ENCODE measurements at regions not wholly inside any gene's neighbourhood (a gene's known extent, or its start where the extent isn't known, plus 50 kb on each side); places are given as distances from the start of the nearest gene placed in this dataset.

DNA sequence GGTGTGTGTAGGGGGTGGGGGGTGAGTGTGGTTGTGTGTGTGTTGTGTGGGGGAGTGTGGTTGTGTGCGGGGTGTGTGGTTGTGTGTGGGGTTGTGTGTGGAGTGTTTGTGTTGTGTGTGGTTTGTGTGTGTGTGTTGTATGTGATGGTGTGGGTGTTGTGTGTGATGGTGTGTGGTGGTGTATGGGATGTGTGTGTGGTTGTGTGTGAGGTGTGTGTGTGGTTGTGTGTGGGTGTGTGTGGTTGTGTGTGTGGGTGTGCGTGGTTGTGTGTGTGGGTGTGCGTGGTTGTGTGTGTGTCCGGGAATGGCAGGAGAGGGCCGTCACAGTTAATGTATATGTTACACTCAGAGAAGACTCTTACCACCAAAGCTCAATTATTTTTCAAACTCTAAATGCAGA lies 79.8 kb downstream of the TBXT start:
- TF ChIP-seq CTCF (IDR thresholded peaks at IDR 0.05; ENCODE audit: borderline replicate concordance, extremely low read depth, insufficient read depth) = no peak
- intact Hi-C loops (cut with DNase I) = no loop called here
- Histone ChIP-seq H3K27me3 (ENCODE audit: control insufficient read depth, insufficient read depth, low read length) (peaks cover 2% of the 10 kb centered on the region), H3K36me3 (ENCODE audit: control insufficient read depth in 2 of 3, insufficient read depth in 3 of 3, low read length in 3 of 3) (no peaks in the 10 kb centered on the region), H3K27ac (ENCODE audit: low read depth in 2 of 2, low read length in 2 of 2) (no peak overlapping the region), H3K4me3 (ENCODE audit: low read length in 3 of 3) (no peak overlapping the region), H3K9me3 (ENCODE audit: control insufficient read depth in 2 of 3, insufficient read depth in 1 of 3, low read length in 3 of 3) (no peaks in the 10 kb centered on the region), H3K4me1 (ENCODE audit: control insufficient read depth in 2 of 3, insufficient read depth in 2 of 3, low read depth in 1 of 3, low read length in 3 of 3) (no peaks in the 10 kb centered on the region), H3K9ac (ENCODE audit: low read length in 3 of 3) (no peak overlapping the region)
- DNase-seq = no peak
- FAIRE-seq = no peak

- Histone ChIP-seq H3K27me3 (ENCODE audit: control insufficient read depth, insufficient read depth, low read length) (peaks cover 2% of the 10 kb centered on the region), H3K9ac (ENCODE audit: low read length in 3 of 3) (no peak overlapping the region), H3K27ac (ENCODE audit: low read depth in 2 of 2, low read length in 2 of 2) (no peak overlapping the region), H3K36me3 (ENCODE audit: control insufficient read depth in 2 of 3, insufficient read depth in 3 of 3, low read length in 3 of 3) (no peaks in the 10 kb centered on the region), H3K9me3 (ENCODE audit: control insufficient read depth in 2 of 3, insufficient read depth in 1 of 3, low read length in 3 of 3) (no peaks in the 10 kb centered on the region), H3K4me1 (ENCODE audit: control insufficient read depth in 2 of 3, insufficient read depth in 2 of 3, low read depth in 1 of 3, low read length in 3 of 3) (no peaks in the 10 kb centered on the region), H3K4me3 (ENCODE audit: low read length in 3 of 3) (no peak overlapping the region)
- no peak for FAIRE-seq
- DNase-seq = peak in 2 of 5 donors; percentile 19 to 30
- TF ChIP-seq CTCF (IDR thresholded peaks at IDR 0.05; ENCODE audit: borderline replicate concordance, extremely low read depth, insufficient read depth) = no peak
- intact Hi-C loops (cut with DNase I) = no loop called here
These were observed 80.4 kb downstream of the TBXT start for GRCh38 chr6:166087246-166087645.

DNA sequence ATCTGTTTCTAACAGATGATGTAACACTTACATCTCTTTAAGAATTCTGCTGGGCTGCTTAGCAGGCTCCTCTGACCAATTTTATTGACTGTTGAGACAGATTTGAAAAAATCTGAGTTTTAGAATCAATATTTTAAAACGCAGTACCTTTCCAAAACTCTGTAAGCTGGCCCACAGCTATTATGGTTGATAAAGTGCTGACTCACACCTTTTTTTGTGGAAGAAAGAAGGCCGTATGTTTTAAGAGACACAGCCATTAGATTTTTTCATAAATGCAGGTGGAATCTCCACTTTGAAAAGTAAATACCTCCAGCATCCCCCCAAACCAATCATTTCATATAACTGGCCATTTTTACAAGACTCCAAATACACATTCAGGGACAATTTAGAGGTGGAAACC lies 82.2 kb downstream of the TBXT start:
- Histone ChIP-seq H3K27me3 (ENCODE audit: control insufficient read depth, insufficient read depth, low read length) (peaks cover 2% of the 10 kb centered on the region), H3K4me1 (ENCODE audit: control insufficient read depth in 2 of 3, insufficient read depth in 2 of 3, low read depth in 1 of 3, low read length in 3 of 3) (no peaks in the 10 kb centered on the region), H3K9me3 (ENCODE audit: control insufficient read depth in 2 of 3, insufficient read depth in 1 of 3, low read length in 3 of 3) (no peaks in the 10 kb centered on the region), H3K27ac (ENCODE audit: low read depth in 2 of 2, low read length in 2 of 2) (no peak overlapping the region), H3K4me3 (ENCODE audit: low read length in 3 of 3) (no peak overlapping the region), H3K36me3 (ENCODE audit: control insufficient read depth in 2 of 3, insufficient read depth in 3 of 3, low read length in 3 of 3) (no peaks in the 10 kb centered on the region), H3K9ac (ENCODE audit: low read length in 3 of 3) (no peak overlapping the region)
- FAIRE-seq (no peak), DNase-seq (no peak)
- intact Hi-C loops (cut with DNase I) = no loop called here
- TF ChIP-seq CTCF (IDR thresholded peaks at IDR 0.05; ENCODE audit: borderline replicate concordance, extremely low read depth, insufficient read depth) = no peak

DNA sequence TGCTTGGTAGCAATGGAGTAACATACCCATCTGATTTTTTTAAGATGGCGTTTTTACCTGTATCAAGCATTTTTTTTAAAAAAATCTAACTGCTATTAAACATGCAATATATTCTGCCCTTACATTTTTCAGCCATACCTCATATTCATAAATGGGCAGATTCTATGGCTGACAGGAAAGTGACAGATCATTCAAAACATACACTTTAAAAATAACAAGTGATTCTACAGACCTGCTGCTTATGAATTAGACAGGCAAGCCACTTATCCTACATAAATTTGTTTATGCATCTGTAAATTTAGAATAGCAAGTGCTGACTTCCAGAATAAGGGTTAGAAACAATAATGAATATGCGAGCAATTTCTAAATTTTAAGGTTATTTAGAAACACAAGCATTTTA lies 82.7 kb downstream of the TBXT start:
- no peak for TF ChIP-seq CTCF (IDR thresholded peaks at IDR 0.05; ENCODE audit: borderline replicate concordance, extremely low read depth, insufficient read depth)
- H3K27ac ChIP-seq (ENCODE audit: low read depth in 2 of 2, low read length in 2 of 2) = no peak overlapping the region
- DNase-seq (no peak), FAIRE-seq (no peak)
- H3K4me1 ChIP-seq (ENCODE audit: control insufficient read depth in 2 of 3, insufficient read depth in 2 of 3, low read depth in 1 of 3, low read length in 3 of 3) = no peaks in the 10 kb centered on the region
- no peak overlapping the region for H3K9ac ChIP-seq (ENCODE audit: low read length in 3 of 3)
- no peaks in the 10 kb centered on the region for H3K9me3 ChIP-seq (ENCODE audit: control insufficient read depth in 2 of 3, insufficient read depth in 1 of 3, low read length in 3 of 3)
- intact Hi-C loops (cut with DNase I) = no loop called here
- H3K27me3 ChIP-seq (ENCODE audit: control insufficient read depth, insufficient read depth, low read length) = peaks cover 2% of the 10 kb centered on the region
- H3K36me3 ChIP-seq (ENCODE audit: control insufficient read depth in 2 of 3, insufficient read depth in 3 of 3, low read length in 3 of 3) = no peaks in the 10 kb centered on the region
- H3K4me3 ChIP-seq (ENCODE audit: low read length in 3 of 3) = no peak overlapping the region

Data from kidney (tissue), 13 donors.